NCI-H524 (cell line): ENCODE measurements at regions not wholly inside any gene's neighbourhood (a gene's known extent, or its start where the extent isn't known, plus 50 kb on each side); places are given as distances from the start of the nearest gene placed in this dataset.

Experiments used
- DNase-seq, 2 experiments: peaks; one replicate each; lab custom pipeline; 2025; lab: John Stamatoyannopoulos, UW

DNA sequence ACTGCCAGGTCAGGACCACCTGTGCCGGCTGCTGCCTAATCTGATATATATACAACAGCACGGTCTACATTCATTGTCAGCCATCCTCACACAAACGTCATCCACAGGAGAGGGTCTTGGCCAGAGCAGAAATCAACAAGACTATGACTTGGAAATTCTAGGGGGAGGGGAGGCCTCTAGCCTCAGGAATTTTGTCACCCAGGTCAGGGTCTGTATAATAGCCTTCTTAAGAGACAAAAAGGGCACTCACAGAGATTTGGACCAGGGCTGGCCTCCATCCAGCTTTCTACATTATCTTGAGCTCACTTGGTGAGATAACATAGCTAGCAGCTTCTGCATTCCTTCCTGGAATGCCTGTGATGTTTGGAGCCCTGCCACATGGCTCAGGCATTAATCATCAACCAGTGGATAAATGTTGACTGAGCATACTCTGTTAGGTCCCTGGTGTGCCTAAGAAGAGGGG, 50.4 kb upstream of the CTIF start:
- no peak for DNase-seq

GRCh38 chr18:48486754-48487153, 52.1 kb upstream of the CTIF start:
- no peak for DNase-seq

GRCh38 chr18:48485828-48486405, 52.9 kb upstream of the CTIF start:
- DNase-seq, result no peak

GRCh38 chr18:48481092-48481491, 57.7 kb upstream of the CTIF start:
- DNase-seq, result no peak

DNA sequence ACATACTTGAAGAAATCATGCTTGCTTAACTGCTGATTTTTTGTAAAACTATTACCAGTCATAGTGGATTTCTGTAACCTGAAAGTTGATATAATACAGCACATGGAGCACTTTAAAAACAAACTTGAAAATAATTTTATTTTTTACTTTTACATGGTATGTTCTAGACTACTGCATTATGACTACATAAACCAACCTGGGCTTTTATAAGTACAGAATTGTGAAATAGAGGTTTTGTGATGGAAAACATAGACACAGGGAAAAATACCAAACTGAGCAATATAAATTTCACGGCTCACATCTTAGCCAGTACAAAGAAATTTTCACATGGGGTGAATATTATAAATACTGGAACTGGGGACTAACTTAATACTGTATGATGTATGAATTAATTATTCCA, 59.3 kb upstream of the CTIF start:
- no peak for DNase-seq

DNA sequence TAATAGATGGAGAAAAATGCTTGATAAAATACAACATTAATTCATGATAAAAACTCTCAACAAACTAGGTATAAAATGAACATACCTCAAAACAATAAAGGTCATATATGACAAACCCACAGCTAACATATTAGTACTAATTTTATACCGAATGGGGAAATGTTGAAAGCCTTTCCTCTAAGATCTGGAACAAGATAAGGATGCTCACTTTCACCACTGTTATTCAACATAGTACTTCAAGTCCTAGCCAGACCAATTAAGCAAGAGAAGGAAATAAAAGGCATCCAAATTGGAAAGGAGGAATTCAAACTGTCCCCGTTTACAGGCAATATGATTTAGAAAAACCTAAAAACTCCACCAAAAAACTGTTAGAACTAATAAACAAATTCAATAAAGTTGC, 61.5 kb upstream of the CTIF start:
- no peak for DNase-seq

- DNase-seq, result no peak
Observed at GRCh38 chr18:48476550-48476917, 62.3 kb upstream of the CTIF start.

DNA sequence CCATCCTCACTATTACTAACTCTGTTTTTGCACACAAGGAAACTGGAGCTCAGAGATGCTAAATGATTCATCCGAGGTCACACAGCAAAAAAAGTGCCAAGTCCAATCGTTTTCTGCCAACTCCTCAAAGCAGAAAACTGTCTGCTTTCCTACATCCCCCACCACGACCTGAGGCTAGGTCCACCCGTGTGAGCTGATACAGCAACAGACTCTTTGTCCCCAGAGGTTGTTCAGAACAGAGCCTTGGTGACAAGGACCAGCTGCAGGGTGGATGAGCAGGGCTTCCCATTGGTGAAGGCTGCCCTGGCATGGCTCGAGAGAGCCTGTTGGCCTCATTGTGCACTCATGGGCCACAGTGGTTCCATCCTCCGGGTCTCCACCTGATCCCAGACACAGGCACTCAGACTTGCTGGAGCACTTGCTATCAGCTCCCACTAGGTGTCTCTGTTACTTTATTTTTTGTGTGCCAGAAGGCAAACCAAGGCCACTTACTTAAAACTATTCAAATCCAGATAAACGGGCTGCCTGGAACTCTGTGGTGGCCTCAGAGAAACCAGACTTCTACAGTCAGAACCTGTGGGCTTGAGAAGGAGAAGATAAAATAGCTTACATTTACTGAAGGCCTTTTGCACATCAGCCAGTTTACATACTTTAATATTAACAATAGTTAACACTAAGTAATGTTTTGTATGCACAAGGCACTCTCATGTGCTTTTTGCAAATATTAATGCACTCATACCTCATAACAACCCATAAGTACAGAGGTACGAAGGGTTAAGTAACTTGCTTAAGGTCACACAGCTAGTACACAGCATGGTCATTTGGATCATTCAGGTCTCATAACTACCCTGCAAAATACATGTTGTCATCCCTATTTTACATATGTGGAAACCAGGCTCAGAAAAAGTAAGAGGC, 62.9 kb upstream of the CTIF start:
- peak; percentile 71 to 76 for DNase-seq

GRCh38 chr18:48473816-48474215, 64.6 kb upstream of the ZBTB7C start:
- DNase-seq, result no peak

DNA sequence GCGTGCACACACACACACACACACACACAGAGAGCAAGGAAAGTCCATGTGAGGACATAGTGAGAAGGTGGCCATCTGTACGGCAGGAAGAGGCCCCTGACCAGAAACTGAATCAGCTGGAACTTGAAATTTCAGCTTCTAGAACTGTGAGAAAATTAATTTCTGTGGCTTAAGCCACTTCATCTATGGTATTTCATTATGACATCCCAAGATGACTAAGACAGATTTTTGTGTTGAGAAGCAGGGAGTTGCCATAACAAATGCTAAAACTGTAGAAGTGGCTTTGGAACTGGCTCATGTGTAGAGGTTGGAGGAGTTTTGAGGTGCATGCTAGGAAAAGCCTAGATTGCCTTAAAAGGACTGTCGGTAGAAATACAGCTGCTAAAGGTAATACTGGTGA, 63.4 kb upstream of the ZBTB7C start:
- DNase-seq, result no peak

GRCh38 chr18:48470484-48471180, 61.4 kb upstream of the ZBTB7C start:
- no peak for DNase-seq

DNA sequence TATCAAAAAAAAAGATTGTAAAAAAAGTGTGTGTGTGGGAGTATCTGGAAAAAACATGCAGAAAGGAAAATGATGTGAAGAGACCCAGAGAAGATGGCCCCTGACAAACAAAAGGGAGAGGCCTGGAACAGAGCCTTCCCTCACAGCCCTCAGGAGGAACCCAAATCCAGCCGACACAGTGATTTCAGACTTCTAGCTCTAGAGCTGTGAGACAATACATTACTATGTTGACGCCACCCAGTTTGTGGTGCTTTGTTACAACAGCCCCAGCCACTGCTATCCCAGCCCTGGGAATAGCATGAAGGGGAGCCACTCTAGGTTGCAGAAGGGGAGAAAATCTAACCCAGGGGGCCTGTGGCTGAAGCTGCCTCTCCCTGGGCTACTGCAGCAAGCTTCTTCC, 59.0 kb upstream of the ZBTB7C start:
- no peak for DNase-seq

DNA sequence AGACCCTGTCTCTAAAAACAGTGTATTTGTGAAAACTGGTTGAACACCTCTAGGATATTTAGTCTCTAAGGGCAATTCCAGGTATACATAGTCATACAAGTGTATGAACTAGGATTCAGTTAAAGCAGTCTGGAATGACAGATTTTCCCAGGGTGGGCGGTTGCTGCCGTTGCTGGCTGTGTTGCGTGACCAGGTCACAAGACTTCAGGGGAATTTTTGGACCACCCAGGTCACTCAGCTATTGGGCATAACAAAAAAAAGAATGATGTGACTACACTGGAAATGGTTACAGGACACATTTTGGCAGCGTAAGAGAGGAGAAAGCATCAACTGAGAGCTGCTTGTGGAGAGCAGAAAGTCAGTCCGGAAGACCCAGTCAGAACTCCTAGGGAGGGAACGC, 58.0 kb upstream of the ZBTB7C start:
- no peak for DNase-seq

DNA sequence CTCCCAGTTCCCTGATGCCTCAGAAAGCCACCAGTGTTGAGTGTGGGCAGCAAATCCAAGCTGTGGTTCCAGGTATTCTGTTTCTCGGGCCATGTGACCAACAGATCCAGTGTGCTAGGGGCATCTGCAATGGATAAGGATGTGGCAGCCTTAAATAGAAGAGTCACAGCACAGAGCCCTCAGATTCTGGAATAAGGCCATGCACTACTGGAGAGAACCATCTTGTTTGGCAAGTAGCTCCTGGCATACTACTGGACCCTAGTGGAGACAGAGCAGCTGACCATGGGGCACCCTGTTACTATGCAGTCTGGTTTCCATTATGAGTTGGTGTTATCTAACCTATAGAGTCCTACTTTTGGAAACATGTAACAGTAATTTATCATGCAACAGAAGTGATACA, 53.3 kb upstream of the ZBTB7C start:
- DNase-seq, result peak in 1 of 2 experiments; percentile 43

DNA sequence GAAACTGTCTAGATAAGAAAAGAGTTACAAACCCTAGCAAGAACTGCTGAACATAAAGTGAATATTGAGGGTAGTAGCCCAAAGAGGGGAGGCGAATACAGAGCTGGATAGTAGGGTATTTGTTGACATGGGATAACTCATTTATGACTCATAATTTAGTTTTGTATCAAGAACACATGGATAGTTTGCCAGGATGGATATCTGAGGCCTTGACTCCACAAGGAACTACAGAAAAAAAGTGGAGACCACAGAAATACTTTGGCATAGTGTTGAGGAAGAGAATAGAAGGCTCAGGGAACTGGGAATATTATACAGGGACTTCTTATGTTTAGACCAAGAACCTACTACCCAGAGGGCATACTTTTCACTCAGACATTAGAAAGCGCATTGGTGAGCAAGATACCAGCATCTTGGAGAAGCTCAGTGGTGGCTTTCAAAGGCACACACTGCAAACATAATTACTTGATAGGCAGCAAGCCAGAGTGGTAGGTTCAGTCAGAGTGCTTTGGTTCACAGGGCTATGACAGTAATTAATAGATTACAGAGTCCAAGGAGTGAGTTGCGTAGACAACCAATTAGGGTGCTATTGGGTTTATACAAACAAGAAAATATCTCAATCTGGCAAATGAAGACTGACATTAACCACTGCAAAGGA, 51.9 kb upstream of the ZBTB7C start:
- DNase-seq, result no peak

DNA sequence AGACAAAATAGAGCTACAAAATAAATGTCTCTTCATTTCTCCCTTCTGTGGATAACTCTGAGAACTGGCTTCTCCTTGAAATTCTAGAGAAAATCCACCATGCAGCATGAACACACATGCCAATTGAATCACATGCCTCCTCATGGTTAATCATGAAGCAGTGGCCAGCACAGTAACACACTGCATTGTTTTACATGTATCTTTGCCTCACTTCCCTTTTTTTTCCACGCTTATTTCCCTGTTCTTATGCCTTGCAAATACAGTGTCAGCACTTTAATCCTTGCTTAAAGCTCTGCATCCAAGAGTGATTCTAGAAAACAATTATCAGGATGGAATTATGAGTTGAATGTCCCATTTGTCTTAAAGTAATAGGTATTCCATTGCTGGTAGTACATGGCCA, 50.3 kb upstream of the ZBTB7C start:
- no peak for DNase-seq

DNA sequence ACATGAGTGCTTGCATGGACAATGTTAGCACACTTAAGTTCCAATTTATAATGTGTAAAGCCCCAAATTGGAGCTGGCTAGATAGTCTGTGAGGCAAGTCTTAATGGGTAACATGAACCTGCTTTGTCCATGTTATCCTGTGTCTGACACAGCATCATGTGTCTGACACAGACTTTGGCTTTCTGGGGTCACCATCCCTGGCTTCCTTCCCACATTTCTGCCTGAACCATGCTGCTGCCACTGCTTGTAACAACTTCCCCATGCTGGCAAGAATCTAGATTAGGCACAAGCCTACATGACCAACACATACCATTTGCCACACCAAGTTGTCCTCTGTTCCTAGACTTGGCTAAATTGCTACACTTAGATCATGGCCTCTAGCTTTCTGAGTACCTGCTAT, 49.8 kb upstream of the ZBTB7C start:
- DNase-seq, result no peak
